Parathyroid adenoma (tissue), 2 donors: ENCODE measurements at regions not wholly inside any gene's neighbourhood (a gene's known extent, or its start where the extent isn't known, plus 50 kb on each side); places are given as distances from the start of the nearest gene placed in this dataset.
"Not testable (repeated sequence)": the region's sequence is repeated elsewhere in the genome, so short reads cannot be mapped to it uniquely, and the experiment has no call there.

Experiments used
- H2AFZ ChIP-seq: fragments of 300-600 bp; sonication (generic); one replicate; pipeline ENCODE4 v1.7.0; 2017; ENCODE audit warnings: antibody characterized with exemption, mild to moderate bottlenecking
- H3K27ac ChIP-seq: fragments of 300-600 bp; sonication (generic); one replicate; pipeline ENCODE4 v1.7.0; 2017
- H3K27me3 ChIP-seq: fragments of 300-600 bp; sonication (generic); one replicate; pipeline ENCODE4 v1.7.0; 2017; ENCODE audit warnings: low read length; ENCODE audit not compliant: control insufficient read depth, insufficient read depth
- H3K36me3 ChIP-seq: fragments of 300-600 bp; sonication (generic); one replicate; pipeline ENCODE4 v1.7.0; 2017; ENCODE audit warnings: low read length; ENCODE audit not compliant: control insufficient read depth, insufficient read depth
- H3K4me1 ChIP-seq: fragments of 300-600 bp; sonication (generic); one replicate; pipeline ENCODE4 v1.7.0; 2017; ENCODE audit warnings: control low read depth
- H3K4me2 ChIP-seq: fragments of 300-600 bp; sonication (generic); one replicate; pipeline ENCODE4 v1.7.0; 2017; ENCODE audit warnings: low read length
- H3K4me3 ChIP-seq: fragments of 300-600 bp; sonication (generic); one replicate; pipeline ENCODE4 v1.7.0; 2017; ENCODE audit warnings: low read depth, low read length
- H3K79me2 ChIP-seq: fragments of 300-600 bp; sonication (generic); one replicate; pipeline ENCODE4 v1.7.0; 2017; ENCODE audit warnings: control low read depth
- H3K9ac ChIP-seq: fragments of 300-600 bp; sonication (generic); one replicate; pipeline ENCODE4 v1.7.0; 2017; ENCODE audit warnings: mild to moderate bottlenecking
- H3K9me3 ChIP-seq: fragments of 300-600 bp; sonication (generic); one replicate; pipeline ENCODE4 v1.7.0; 2017; ENCODE audit warnings: low read length; ENCODE audit not compliant: control insufficient read depth
- CTCF ChIP-seq: fragments of 300-600 bp; sonication (generic); IDR thresholded peaks from one replicate; pipeline ENCODE4 v1.7.0; 2017; ENCODE audit warnings: antibody characterized with exemption, mild to moderate bottlenecking
- donor health status: primary hyperparathyroidism.

GRCh38 chr16:60407606-60408005 is 1628.6 kb downstream of the CDH8 start:
- no peak overlapping the region for H3K9ac ChIP-seq
- no peaks in the 10 kb centered on the region for H3K27me3 ChIP-seq
- H3K4me1 ChIP-seq = no peaks in the 10 kb centered on the region
- H3K9me3 ChIP-seq = no peaks in the 10 kb centered on the region
- no peaks in the 10 kb centered on the region for H3K36me3 ChIP-seq
- H3K4me2 ChIP-seq = no peak overlapping the region
- H2AFZ ChIP-seq = no peak overlapping the region
- TF ChIP-seq CTCF = no peak
- no peak overlapping the region for H3K27ac ChIP-seq
- H3K4me3 ChIP-seq = no peak overlapping the region
- no peaks in the 10 kb centered on the region for H3K79me2 ChIP-seq

- H2AFZ ChIP-seq = no peak overlapping the region
- no peaks in the 10 kb centered on the region for H3K27me3 ChIP-seq
- no peak for TF ChIP-seq CTCF
- H3K36me3 ChIP-seq = no peaks in the 10 kb centered on the region
- H3K27ac ChIP-seq = no peak overlapping the region
- no peaks in the 10 kb centered on the region for H3K79me2 ChIP-seq
- no peaks in the 10 kb centered on the region for H3K9me3 ChIP-seq
- no peak overlapping the region for H3K4me2 ChIP-seq
- no peak overlapping the region for H3K9ac ChIP-seq
- no peaks in the 10 kb centered on the region for H3K4me1 ChIP-seq
- no peak overlapping the region for H3K4me3 ChIP-seq
Observed at GRCh38 chr16:60407034-60407433, 1629.2 kb downstream of the CDH8 start.

- no peak overlapping the region for H3K4me3 ChIP-seq
- H3K36me3 ChIP-seq = no peaks in the 10 kb centered on the region
- H2AFZ ChIP-seq = no peak overlapping the region
- no peaks in the 10 kb centered on the region for H3K27me3 ChIP-seq
- H3K9me3 ChIP-seq = no peaks in the 10 kb centered on the region
- H3K79me2 ChIP-seq = no peaks in the 10 kb centered on the region
- H3K4me2 ChIP-seq = no peak overlapping the region
- no peak overlapping the region for H3K27ac ChIP-seq
- TF ChIP-seq CTCF = no peak
- no peaks in the 10 kb centered on the region for H3K4me1 ChIP-seq
- H3K9ac ChIP-seq = no peak overlapping the region
Observed at GRCh38 chr16:60405286-60405685, 1631.0 kb downstream of the CDH8 start.

- H3K4me2 ChIP-seq = no peak overlapping the region
- no peaks in the 10 kb centered on the region for H3K36me3 ChIP-seq
- no peak overlapping the region for H2AFZ ChIP-seq
- H3K4me1 ChIP-seq = no peaks in the 10 kb centered on the region
- H3K9me3 ChIP-seq = no peaks in the 10 kb centered on the region
- H3K9ac ChIP-seq = no peak overlapping the region
- H3K27me3 ChIP-seq = no peaks in the 10 kb centered on the region
- no peaks in the 10 kb centered on the region for H3K79me2 ChIP-seq
- H3K27ac ChIP-seq = no peak overlapping the region
- H3K4me3 ChIP-seq = no peak overlapping the region
- TF ChIP-seq CTCF = no peak
Observed at GRCh38 chr16:60404401-60404800, 1631.8 kb downstream of the CDH8 start.

GRCh38 chr16:60402941-60403340 is 1633.3 kb downstream of the CDH8 start:
- H3K36me3 ChIP-seq, H3K9me3 ChIP-seq, H2AFZ ChIP-seq, H3K4me3 ChIP-seq, H3K79me2 ChIP-seq, H3K4me2 ChIP-seq, H3K4me1 ChIP-seq, H3K27me3 ChIP-seq, H3K9ac ChIP-seq, H3K27ac ChIP-seq: not testable (repeated sequence)
